Endothelial cell (in vitro differentiated cells): ENCODE measurements at regions not wholly inside any gene's neighbourhood (a gene's known extent, or its start where the extent isn't known, plus 50 kb on each side); places are given as distances from the start of the nearest gene placed in this dataset.

Experiments
- DNase-seq: peaks from one replicate; pipeline ENCODE4 v3.0.0; 2021; ENCODE audit warnings: low spot score
- H3K27ac Mint-ChIP-seq: one replicate; pipeline ENCODE4 v1.8.0; 2021; ENCODE audit warnings: mixed read lengths, inconsistent platforms; ENCODE audit not compliant: unreplicated experiment
- H3K27me3 Mint-ChIP-seq: one replicate; pipeline ENCODE4 v1.8.0; 2021; ENCODE audit warnings: mild to moderate bottlenecking, moderate library complexity, mixed read lengths, inconsistent platforms; ENCODE audit not compliant: unreplicated experiment
- H3K36me3 Mint-ChIP-seq: one replicate; pipeline ENCODE4 v1.8.0; 2021; ENCODE audit warnings: mild to moderate bottlenecking, low read depth, mixed read lengths, inconsistent platforms; ENCODE audit not compliant: unreplicated experiment
- H3K4me1 Mint-ChIP-seq: one replicate; pipeline ENCODE4 v1.8.0; 2021; ENCODE audit warnings: mild to moderate bottlenecking, mixed read lengths, inconsistent platforms; ENCODE audit not compliant: unreplicated experiment
- H3K4me3 Mint-ChIP-seq: one replicate; pipeline ENCODE4 v1.8.0; 2021; ENCODE audit warnings: mild to moderate bottlenecking, mixed read lengths, inconsistent platforms; ENCODE audit not compliant: unreplicated experiment
- H3K9me3 Mint-ChIP-seq: one replicate; pipeline ENCODE4 v1.8.0; 2021; ENCODE audit warnings: mixed read lengths, inconsistent platforms; ENCODE audit not compliant: unreplicated experiment
- TF ChIP-seq, protein P1 (sequence below): fragments of 200-600 bp; sonication (generic); IDR thresholded peaks from one replicate; pipeline ENCODE4 v1.5.0; 2021; ENCODE audit warnings: antibody characterized with exemption; ENCODE audit not compliant: unreplicated experiment

DNA sequence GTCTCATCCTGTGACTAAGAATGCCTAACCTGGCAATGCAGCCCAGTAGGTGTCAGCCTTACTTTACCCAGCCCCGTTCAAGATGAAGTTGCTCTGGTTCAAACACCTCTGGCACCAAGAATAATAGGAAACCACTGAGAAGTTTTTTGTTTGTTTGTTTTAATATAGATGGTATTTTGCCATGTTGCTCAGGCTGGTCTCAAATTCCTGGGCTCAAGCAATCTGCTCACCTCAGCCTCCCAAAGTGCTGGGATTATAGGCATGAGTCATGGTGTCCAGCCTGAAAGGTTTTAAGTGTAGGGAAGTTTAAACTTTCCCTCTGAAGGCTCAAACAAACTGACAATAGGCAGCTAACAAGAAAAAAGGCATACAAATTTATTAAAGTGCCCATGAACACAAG is 51.2 kb upstream of the ABCC4 start:
- Mint-ChIP-seq H3K9me3 (no peaks in the 10 kb centered on the region), H3K4me3 (no peak overlapping the region), H3K4me1 (peaks cover 15% of the 10 kb centered on the region), H3K27me3 (peaks cover 1% of the 10 kb centered on the region), H3K36me3 (no peaks in the 10 kb centered on the region), H3K27ac (no peak overlapping the region)
- DNase-seq = no peak
- TF ChIP-seq, protein P1, sequence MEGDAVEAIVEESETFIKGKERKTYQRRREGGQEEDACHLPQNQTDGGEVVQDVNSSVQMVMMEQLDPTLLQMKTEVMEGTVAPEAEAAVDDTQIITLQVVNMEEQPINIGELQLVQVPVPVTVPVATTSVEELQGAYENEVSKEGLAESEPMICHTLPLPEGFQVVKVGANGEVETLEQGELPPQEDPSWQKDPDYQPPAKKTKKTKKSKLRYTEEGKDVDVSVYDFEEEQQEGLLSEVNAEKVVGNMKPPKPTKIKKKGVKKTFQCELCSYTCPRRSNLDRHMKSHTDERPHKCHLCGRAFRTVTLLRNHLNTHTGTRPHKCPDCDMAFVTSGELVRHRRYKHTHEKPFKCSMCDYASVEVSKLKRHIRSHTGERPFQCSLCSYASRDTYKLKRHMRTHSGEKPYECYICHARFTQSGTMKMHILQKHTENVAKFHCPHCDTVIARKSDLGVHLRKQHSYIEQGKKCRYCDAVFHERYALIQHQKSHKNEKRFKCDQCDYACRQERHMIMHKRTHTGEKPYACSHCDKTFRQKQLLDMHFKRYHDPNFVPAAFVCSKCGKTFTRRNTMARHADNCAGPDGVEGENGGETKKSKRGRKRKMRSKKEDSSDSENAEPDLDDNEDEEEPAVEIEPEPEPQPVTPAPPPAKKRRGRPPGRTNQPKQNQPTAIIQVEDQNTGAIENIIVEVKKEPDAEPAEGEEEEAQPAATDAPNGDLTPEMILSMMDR = no peak

- Mint-ChIP-seq H3K36me3 (no peaks in the 10 kb centered on the region), H3K4me1 (peaks cover 16% of the 10 kb centered on the region), H3K27me3 (peaks cover 1% of the 10 kb centered on the region), H3K27ac (no peak overlapping the region), H3K9me3 (no peaks in the 10 kb centered on the region), H3K4me3 (no peak overlapping the region)
- DNase-seq = no peak
- TF ChIP-seq, protein P1 = no peak
These were observed 52.9 kb upstream of the ABCC4 start for GRCh38 chr13:95354156-95354555.

- no peak for DNase-seq
- TF ChIP-seq, protein P1 = no peak
- H3K4me3 Mint-ChIP-seq = no peak overlapping the region
- peaks cover 17% of the 10 kb centered on the region for H3K4me1 Mint-ChIP-seq
- no peaks in the 10 kb centered on the region for H3K9me3 Mint-ChIP-seq
- no peak overlapping the region for H3K27ac Mint-ChIP-seq
- peaks cover 1% of the 10 kb centered on the region for H3K27me3 Mint-ChIP-seq
- H3K36me3 Mint-ChIP-seq = no peaks in the 10 kb centered on the region
These were observed 53.6 kb upstream of the ABCC4 start for GRCh38 chr13:95354680-95355487.

GRCh38 chr13:95355494-95355893 is 54.2 kb upstream of the ABCC4 start:
- Mint-ChIP-seq H3K4me3 (no peak overlapping the region), H3K36me3 (no peaks in the 10 kb centered on the region)
- TF ChIP-seq, protein P1 = no peak

DNA sequence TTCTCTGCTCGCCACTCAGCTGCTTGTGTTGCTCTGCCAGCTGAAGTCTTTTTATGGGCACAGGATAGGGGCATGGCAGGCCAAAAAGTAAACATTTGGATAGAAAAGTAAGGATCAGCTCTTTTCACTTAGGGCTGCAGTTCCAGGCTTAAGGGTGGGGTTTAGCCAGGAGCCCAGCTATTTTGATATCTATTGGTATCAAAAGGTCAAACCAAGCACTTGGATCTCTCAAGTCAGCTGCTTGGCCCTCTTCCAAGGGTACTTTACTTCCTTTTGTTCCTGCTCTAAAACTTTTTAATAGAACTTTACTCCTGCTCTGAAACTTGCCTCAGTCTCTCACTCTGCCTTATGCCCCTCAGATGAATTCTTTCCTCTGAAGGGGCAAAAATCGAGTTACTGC is 55.7 kb upstream of the ABCC4 start:
- DNase-seq = no peak
- Mint-ChIP-seq H3K9me3 (no peaks in the 10 kb centered on the region), H3K36me3 (no peaks in the 10 kb centered on the region), H3K27ac (no peak overlapping the region), H3K27me3 (peaks cover 1% of the 10 kb centered on the region), H3K4me1 (peaks cover 17% of the 10 kb centered on the region), H3K4me3 (no peak overlapping the region)
- TF ChIP-seq, protein P1 = no peak

More at GRCh38 chr13:95355494-95355893, 54.2 kb upstream of the ABCC4 start:
- Mint-ChIP-seq H3K27me3 (peaks cover 1% of the 10 kb centered on the region), H3K4me1 (peaks cover 17% of the 10 kb centered on the region), H3K27ac (no peak overlapping the region), H3K9me3 (no peaks in the 10 kb centered on the region)
- DNase-seq = no peak
